ENCODE measurements at regions not wholly inside any gene's neighbourhood (a gene's known extent, or its start where the extent isn't known, plus 50 kb on each side); places are given as distances from the start of the nearest gene placed in this dataset.

DNA sequence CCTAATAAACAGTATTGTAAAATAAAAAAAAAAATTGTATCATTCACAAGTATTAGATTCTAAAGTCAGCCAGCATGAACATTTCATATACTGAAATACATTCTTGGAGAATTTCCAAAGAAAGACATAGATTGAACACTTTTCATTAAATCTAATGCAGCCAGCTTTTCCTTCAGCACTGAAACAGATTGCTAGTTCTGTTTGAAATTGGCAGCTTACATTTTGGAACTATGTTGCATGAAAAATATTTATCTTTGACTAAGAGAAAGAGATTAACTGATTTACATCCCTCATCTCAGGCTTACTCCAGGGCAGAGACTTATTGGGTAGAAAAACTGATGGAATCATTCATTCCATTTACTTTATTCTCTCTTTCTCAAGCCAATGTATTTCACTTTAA lies 272.7 kb downstream of the PDHA2 start:
- H3K9ac ChIP-seq (ENCODE audit: low read length): no peak overlapping the region
- no peak overlapping the region for H2AFZ ChIP-seq (ENCODE audit: insufficient read depth, low read depth, low read length, poor library complexity, severe bottlenecking)
- H4K20me1 ChIP-seq (ENCODE audit: control insufficient read depth, insufficient read depth, low read length, poor library complexity, severe bottlenecking): no peaks in the 10 kb centered on the region
- intact Hi-C loops (cut with micrococcal nuclease): no loop called here
- Mint-ChIP-seq H3K4me3 (no peak overlapping the region), H3K27ac (no peak overlapping the region), H3K4me1 (no peaks in the 10 kb centered on the region), H3K27me3 (no peaks in the 10 kb centered on the region), H3K9me3 (ENCODE audit: insufficient read depth) (peaks cover 6% of the 10 kb centered on the region)
- no peaks in the 10 kb centered on the region for H3K79me2 ChIP-seq (ENCODE audit: control insufficient read depth, insufficient read depth, low read length)
- no peak overlapping the region for H3K4me2 ChIP-seq (replicated peaks; ENCODE audit: low read depth, low read length, poor library complexity, severe bottlenecking)
- no peak for ATAC-seq (ENCODE audit: low read depth)
- no peak overlapping the region for H3K27ac ChIP-seq (ENCODE audit: low read length in 2 of 2)
- no peaks in the 10 kb centered on the region for H3K36me3 ChIP-seq (replicated peaks in 1 of 2; ENCODE audit: control extremely low read depth in 1 of 2, control insufficient read depth in 1 of 2, extremely low read depth in 1 of 2, insufficient read depth in 2 of 2, low read length in 1 of 2)
- no peak for DNase-seq
- ChIA-PET POLR2A (no interaction called here), CTCF (no interaction called here)
- H3K27me3 ChIP-seq (replicated peaks in 1 of 4; ENCODE audit: control extremely low read depth in 1 of 4, control insufficient read depth in 3 of 4, insufficient read depth in 4 of 4, low read length in 3 of 4): no peaks in the 10 kb centered on the region
- H3K4me3 ChIP-seq (ENCODE audit: control extremely low read depth in 1 of 5, extremely low read depth in 1 of 5, insufficient read depth in 1 of 5, low read depth in 2 of 5, low read length in 4 of 5): no peak overlapping the region
- TF ChIP-seq EZH2 (IDR thresholded peaks at IDR 0.05; ENCODE audit: borderline replicate concordance, insufficient read depth, low read depth, low read length, poor library complexity, severe bottlenecking): no peak
- TF ChIP-seq, protein P1, sequence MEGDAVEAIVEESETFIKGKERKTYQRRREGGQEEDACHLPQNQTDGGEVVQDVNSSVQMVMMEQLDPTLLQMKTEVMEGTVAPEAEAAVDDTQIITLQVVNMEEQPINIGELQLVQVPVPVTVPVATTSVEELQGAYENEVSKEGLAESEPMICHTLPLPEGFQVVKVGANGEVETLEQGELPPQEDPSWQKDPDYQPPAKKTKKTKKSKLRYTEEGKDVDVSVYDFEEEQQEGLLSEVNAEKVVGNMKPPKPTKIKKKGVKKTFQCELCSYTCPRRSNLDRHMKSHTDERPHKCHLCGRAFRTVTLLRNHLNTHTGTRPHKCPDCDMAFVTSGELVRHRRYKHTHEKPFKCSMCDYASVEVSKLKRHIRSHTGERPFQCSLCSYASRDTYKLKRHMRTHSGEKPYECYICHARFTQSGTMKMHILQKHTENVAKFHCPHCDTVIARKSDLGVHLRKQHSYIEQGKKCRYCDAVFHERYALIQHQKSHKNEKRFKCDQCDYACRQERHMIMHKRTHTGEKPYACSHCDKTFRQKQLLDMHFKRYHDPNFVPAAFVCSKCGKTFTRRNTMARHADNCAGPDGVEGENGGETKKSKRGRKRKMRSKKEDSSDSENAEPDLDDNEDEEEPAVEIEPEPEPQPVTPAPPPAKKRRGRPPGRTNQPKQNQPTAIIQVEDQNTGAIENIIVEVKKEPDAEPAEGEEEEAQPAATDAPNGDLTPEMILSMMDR (IDR thresholded peaks at IDR 0.05): no peak
- no peaks in the 10 kb centered on the region for H3K4me1 ChIP-seq (ENCODE audit: control insufficient read depth in 2 of 2, insufficient read depth in 2 of 2, low read length in 2 of 2)
- no peaks in the 10 kb centered on the region for H3K9me3 ChIP-seq (ENCODE audit: control extremely low read depth in 1 of 3, control insufficient read depth in 2 of 3, insufficient read depth in 1 of 3, low read length in 2 of 3)

DNA sequence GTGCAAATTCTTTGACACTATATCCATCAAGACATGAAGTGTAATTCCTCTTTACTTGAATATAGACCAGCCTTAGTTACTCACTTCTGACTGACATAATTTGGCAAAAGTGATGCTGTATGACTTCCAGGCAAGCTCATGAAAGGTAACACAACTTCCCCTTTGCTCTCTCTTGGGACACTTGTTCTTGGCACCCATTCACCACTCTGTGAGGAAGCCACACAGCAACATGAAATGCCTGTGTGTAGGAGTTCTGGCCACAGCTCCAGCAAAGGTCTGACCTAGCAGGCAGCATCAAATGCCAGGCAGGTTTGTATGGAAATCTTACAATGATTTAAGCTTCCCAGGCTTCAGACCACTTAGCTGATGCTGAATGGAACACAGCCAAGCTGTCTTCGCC lies 280.3 kb downstream of the PDHA2 start:
- DNase-seq (no peak), ATAC-seq (ENCODE audit: low read depth) (no peak)
- no peak overlapping the region for H3K27ac ChIP-seq (ENCODE audit: low read length in 2 of 2)
- Mint-ChIP-seq H3K9me3 (ENCODE audit: insufficient read depth) (peaks cover 6% of the 10 kb centered on the region), H3K27me3 (no peaks in the 10 kb centered on the region), H3K4me1 (no peaks in the 10 kb centered on the region), H3K4me3 (no peak overlapping the region), H3K27ac (no peak overlapping the region)
- H3K4me3 ChIP-seq (ENCODE audit: control extremely low read depth in 1 of 5, extremely low read depth in 1 of 5, insufficient read depth in 1 of 5, low read depth in 2 of 5, low read length in 4 of 5): no peak overlapping the region
- TF ChIP-seq, protein P1 (IDR thresholded peaks at IDR 0.05): no peak
- TF ChIP-seq EZH2 (IDR thresholded peaks at IDR 0.05; ENCODE audit: borderline replicate concordance, insufficient read depth, low read depth, low read length, poor library complexity, severe bottlenecking): no peak
- no peak overlapping the region for H3K9ac ChIP-seq (ENCODE audit: low read length)
- POLR2A ChIA-PET: no interaction called here
- H3K27me3 ChIP-seq (replicated peaks in 1 of 4; ENCODE audit: control extremely low read depth in 1 of 4, control insufficient read depth in 3 of 4, insufficient read depth in 4 of 4, low read length in 3 of 4): no peaks in the 10 kb centered on the region
- no peaks in the 10 kb centered on the region for H3K4me1 ChIP-seq (ENCODE audit: control insufficient read depth in 2 of 2, insufficient read depth in 2 of 2, low read length in 2 of 2)
- no peaks in the 10 kb centered on the region for H4K20me1 ChIP-seq (ENCODE audit: control insufficient read depth, insufficient read depth, low read length, poor library complexity, severe bottlenecking)
- no peak overlapping the region for H3K4me2 ChIP-seq (replicated peaks; ENCODE audit: low read depth, low read length, poor library complexity, severe bottlenecking)
- H3K79me2 ChIP-seq (ENCODE audit: control insufficient read depth, insufficient read depth, low read length): no peaks in the 10 kb centered on the region
- H2AFZ ChIP-seq (ENCODE audit: insufficient read depth, low read depth, low read length, poor library complexity, severe bottlenecking): no peak overlapping the region
- H3K9me3 ChIP-seq (ENCODE audit: control extremely low read depth in 1 of 3, control insufficient read depth in 2 of 3, insufficient read depth in 1 of 3, low read length in 2 of 3): peaks cover 0 to 5% (median 0%) of the 10 kb centered on the region in 3 donors
- intact Hi-C loops (cut with micrococcal nuclease): no loop called here
- no CpG with 5 or more reads among the region's 1 CpG for WGBS (ENCODE audit: insufficient coverage)
- CTCF ChIA-PET: no interaction called here
- H3K36me3 ChIP-seq (replicated peaks in 1 of 2; ENCODE audit: control extremely low read depth in 1 of 2, control insufficient read depth in 1 of 2, extremely low read depth in 1 of 2, insufficient read depth in 2 of 2, low read length in 1 of 2): no peaks in the 10 kb centered on the region
